ENCODE measurements at regions not wholly inside any gene's neighbourhood (a gene's known extent, or its start where the extent isn't known, plus 50 kb on each side); places are given as distances from the start of the nearest gene placed in this dataset.
"Not testable (repeated sequence)": the region's sequence is repeated elsewhere in the genome, so short reads cannot be mapped to it uniquely, and the experiment has no call there.

DNA sequence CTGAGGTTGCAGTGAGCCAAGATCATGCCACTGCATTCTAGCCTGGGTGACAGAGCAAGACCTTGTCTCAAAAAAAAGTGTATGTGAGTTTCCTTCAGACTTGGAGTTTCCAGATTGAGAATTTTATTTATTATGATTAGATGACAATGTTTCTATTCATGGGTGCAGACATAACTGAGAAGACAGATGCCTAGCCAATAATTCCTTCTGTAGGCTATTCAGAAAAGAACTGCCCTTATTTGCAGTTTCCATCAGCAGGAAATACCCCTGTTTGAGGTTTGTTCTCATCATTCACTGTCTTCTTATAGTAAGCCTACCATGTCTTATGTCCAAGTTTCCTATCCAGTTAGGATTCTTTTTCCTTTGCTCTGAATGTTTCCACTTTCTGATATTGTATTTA is 269.0 kb downstream of the KTN1 start:
- DNase-seq: no peak

DNA sequence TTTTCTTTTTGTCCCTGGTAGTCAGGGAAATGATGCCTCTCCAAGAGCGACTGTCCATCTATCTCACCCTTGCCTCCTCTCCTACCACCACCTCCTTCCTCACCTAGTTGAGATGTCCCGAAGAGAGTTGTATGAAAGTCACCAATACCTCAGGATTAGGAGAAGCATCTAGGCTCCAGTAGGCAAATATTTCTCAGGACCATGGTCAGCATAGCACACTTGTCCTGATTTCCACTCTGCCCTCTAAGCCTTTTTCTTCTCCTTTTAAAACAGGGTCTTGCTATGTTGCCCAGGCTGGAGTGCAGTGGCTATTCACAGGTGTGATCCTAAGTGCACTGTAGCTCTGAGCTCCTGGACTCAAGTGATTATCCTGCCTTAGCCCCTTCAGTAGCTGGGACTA is 268.4 kb upstream of the PELI2 start:
- DNase-seq: no peak

- no peak for DNase-seq
Measured at GRCh38 chr14:55850825-55851241, 267.4 kb upstream of the PELI2 start.

- DNase-seq: no peak
Measured at GRCh38 chr14:55851301-55851700, 266.9 kb upstream of the PELI2 start.

- DNase-seq: no peak
Measured at GRCh38 chr14:55851961-55852360, 266.2 kb upstream of the PELI2 start.

GRCh38 chr14:55855751-55856150 is 262.5 kb upstream of the PELI2 start:
- DNase-seq: no peak

DNA sequence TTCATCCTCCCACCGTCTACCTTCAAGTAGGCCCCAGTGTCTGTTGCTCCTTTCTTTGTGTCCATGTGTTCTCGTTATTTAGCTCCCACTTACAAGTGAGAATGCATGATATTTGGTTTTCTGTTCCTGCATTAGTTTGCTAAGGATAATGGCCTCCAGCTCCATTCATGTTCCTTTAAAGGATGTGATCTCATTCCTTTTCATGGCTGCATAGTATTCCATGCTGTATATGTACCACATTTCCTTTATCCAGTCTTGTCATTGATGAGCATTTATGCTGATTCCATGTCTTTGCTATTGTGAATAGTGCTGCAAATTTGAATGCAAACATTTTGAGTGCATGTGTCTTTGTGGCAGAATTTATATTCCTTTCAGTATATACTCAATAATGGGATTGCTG is 259.6 kb upstream of the PELI2 start:
- DNase-seq: no peak

- DNase-seq: not testable (repeated sequence)
Measured at GRCh38 chr14:55861561-55861960, 256.6 kb upstream of the PELI2 start.

- no peak for DNase-seq
Measured at GRCh38 chr14:55864890-55865655, 253.1 kb upstream of the PELI2 start.

DNA sequence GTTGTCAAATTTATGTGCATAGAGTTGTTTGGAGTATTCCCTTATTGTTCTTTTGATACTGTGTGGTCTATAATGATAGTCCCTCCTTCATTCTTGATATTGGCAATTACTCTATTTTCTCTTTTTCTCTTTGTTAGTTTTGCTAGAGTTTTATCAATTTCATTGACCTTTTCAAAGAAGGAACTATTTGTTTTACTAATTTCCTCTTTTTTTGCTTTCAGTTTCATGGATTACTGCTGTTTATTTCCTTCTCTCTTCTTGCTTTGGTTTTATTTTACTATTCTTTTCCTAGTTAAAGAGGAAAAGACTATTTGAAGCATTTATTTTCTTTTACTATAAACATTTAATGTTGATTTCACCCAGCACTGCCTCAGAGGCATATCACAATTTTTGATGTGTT is 250.9 kb upstream of the PELI2 start:
- no peak for DNase-seq

DNA sequence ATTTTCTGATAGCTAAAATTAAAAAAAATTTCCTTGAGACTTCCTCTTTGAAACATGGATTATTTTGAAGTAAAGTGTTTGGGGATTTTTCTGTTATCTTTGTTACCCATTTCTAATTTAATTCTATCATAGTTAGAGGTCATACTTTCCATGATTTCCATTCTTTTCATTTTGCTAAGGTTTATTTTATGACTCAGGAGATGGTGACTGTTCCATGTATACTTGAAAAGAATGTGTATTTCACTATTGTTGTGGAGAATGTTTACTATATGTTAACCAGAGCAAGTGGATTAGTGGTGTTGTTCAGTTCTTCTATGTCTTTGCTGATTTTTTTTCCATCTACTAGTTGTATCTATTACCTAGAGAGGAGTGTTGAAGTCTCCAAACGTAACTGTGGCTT is 250.5 kb upstream of the PELI2 start:
- DNase-seq: no peak

GRCh38 chr14:55869397-55870049 is 248.7 kb upstream of the PELI2 start:
- no peak for DNase-seq

GRCh38 chr14:55873169-55873568 is 245.0 kb upstream of the PELI2 start:
- no peak for DNase-seq

GRCh38 chr14:55874785-55875184 is 243.4 kb upstream of the PELI2 start:
- no peak for DNase-seq

- DNase-seq: no peak
Measured at GRCh38 chr14:55877942-55878341, 240.3 kb upstream of the PELI2 start.

DNA sequence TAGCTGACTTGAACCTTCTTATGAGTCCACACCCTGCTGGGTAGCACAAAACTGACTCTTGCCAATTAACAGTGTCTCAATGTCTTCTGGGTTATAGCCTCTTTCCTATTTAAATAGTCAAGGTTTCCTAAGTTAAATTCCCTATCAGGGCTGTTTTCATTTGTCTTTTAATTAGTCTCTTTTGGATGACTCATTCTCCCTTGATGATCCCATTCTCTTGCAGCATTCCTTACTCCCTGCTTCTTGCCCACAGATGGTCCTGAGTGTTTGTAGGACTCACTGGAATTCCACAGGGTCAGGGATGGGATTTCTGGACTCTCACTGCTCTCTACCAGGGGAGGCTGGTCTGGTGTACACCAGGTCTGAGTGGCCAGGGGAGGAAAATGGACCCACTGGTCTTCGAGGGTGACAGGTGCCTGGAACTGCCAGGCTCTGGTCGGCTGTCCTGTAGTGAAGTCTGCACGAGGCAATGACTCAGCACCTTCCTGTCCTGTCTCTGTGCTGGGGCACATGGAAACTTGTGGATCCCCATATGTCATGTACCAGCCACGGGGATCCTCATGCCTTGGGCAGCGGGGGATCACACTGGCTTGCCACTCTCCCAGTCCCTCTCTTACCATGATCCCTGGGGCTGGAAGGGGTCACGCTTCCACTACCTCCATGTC is 236.5 kb upstream of the PELI2 start:
- DNase-seq: no peak

DNA sequence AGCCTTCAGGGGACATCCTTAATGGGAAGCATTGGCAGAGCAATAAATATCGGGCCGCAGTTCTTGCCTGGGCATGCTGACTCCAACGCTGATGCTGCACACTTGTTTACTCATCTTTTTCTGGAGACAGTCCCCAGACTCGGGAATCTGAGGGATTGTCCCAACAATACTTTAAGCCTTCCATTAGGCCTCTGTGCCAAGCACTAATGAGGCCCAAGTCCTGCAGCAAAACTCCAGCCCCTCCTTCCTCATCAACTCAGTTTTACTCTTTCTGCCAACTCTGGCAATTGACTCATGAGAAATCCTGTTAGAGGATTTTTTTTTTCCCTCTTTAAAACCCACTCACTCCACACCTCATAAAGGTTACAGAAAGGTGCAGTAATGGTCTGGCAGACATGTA is 233.4 kb upstream of the PELI2 start:
- DNase-seq: no peak

DNA sequence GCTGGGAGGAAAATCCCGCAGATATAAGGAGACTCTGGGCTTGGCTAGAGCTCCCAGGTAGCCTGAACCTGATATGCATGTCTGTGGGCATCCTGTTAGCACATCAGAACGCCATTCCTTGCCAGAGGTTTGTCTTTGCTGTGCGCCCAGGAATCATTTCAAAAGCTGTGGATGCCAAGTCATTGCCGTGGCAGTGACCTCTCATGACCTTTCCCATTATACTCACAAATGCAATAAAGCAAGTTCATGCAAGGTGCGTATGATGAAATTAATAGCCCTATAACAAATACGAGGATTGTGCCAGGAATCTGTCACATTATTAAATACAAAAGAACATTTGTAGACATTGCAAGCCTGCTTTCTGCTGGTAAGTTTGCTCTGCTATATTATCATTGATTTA is 229.1 kb upstream of the PELI2 start:
- peak; percentile 79 for DNase-seq

DNA sequence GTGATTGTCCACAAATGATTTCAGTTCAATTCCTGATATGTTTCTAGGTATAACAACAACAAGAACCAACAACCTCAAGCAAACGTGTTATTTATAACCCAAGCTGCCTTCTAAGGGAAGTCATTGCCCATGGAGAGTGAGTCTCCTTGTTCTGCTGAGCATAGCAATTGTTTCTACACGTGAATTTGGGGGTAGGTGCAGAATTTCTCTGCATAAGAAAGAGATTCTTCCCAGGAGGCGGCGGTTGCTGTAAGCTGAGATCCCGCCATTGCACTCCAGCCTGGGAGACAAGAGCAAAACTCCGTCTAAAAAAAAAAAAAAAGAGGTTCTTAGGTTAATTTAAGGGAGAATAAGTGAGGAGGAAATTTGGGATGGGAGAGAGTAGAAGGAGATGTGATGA is 226.5 kb upstream of the PELI2 start:
- no peak for DNase-seq

DNA sequence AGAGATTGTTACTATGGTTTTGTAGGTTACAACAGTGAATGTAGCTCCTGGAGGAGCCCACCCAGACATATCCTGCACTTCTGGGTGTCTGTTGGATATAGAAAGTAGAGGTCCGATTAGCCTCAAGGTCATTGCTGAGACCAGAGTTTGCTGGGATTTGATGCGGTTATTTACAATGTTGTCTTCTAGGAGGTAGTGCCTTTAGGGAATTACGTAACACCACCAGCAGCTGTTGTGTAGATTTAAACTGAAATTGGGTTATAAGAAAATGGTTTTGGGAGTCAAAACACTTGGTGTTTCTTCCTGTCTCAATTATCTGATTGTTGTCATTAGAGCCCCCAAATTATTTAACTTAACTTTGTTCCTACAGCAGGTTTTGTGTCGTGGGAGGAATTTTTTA is 225.3 kb upstream of the PELI2 start:
- no peak for DNase-seq

- no peak for DNase-seq
Measured at GRCh38 chr14:55893705-55894104, 224.5 kb upstream of the PELI2 start.

GRCh38 chr14:55897031-55897430 is 221.2 kb upstream of the PELI2 start:
- no peak for DNase-seq

DNA sequence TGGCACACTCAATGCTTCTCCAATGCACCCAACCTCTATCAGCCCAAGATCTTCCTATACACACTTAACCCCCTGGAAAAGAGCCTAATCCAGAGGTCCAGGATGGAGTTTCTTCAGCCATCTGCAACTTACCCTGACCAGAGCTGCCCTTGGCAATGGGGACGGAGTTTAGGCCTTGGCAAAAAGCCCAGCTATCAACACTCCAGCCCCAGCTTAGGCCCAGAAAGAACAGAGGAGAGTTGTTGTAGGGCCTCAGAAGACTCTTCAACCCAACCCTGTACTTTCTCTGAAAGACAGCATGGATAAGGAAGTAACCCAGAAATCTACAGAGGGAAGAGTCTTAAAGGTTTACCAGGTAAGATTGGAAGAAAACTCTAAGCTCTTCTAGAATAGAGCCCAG is 219.3 kb upstream of the PELI2 start:
- DNase-seq: no peak

GRCh38 chr14:55899531-55899930 is 218.7 kb upstream of the PELI2 start:
- DNase-seq: no peak
